DMS153 (cell line): ENCODE measurements at regions not wholly inside any gene's neighbourhood (a gene's known extent, or its start where the extent isn't known, plus 50 kb on each side); places are given as distances from the start of the nearest gene placed in this dataset.

Experiments
- DNase-seq: peaks from one replicate; lab custom pipeline; 2025; lab: John Stamatoyannopoulos, UW

GRCh38 chr11:79906164-79906563 is 465.3 kb upstream of the TENM4 start:
- no peak for DNase-seq

GRCh38 chr11:79902493-79902892 is 461.7 kb upstream of the TENM4 start:
- DNase-seq, result no peak

- DNase-seq, result no peak
These were observed 457.1 kb upstream of the TENM4 start for GRCh38 chr11:79897896-79898295.

GRCh38 chr11:79896258-79896657 is 455.4 kb upstream of the TENM4 start:
- DNase-seq, result no peak

- DNase-seq, result no peak
These were observed 453.3 kb upstream of the TENM4 start for GRCh38 chr11:79894111-79894510.

GRCh38 chr11:79890272-79890671 is 449.4 kb upstream of the TENM4 start:
- DNase-seq, result no peak

- peak; percentile 65 for DNase-seq
These were observed 424.1 kb upstream of the TENM4 start for GRCh38 chr11:79864882-79865281.

- DNase-seq, result peak; percentile 43
These were observed 419.5 kb upstream of the TENM4 start for GRCh38 chr11:79860336-79860735.

GRCh38 chr11:79857377-79858214 is 416.8 kb upstream of the TENM4 start:
- DNase-seq, result no peak

- no peak for DNase-seq
These were observed 411.3 kb upstream of the TENM4 start for GRCh38 chr11:79852176-79852575.

- no peak for DNase-seq
These were observed 404.3 kb upstream of the TENM4 start for GRCh38 chr11:79845002-79845709.

- DNase-seq, result no peak
These were observed 393.2 kb upstream of the TENM4 start for GRCh38 chr11:79834015-79834414.

GRCh38 chr11:79830446-79830845 is 389.6 kb upstream of the TENM4 start:
- DNase-seq, result no peak

GRCh38 chr11:79829891-79830290 is 389.1 kb upstream of the TENM4 start:
- no peak for DNase-seq

- DNase-seq, result no peak
These were observed 381.9 kb upstream of the TENM4 start for GRCh38 chr11:79822766-79823165.

GRCh38 chr11:79813551-79813950 is 372.7 kb upstream of the TENM4 start:
- no peak for DNase-seq

- no peak for DNase-seq
These were observed 368.7 kb upstream of the TENM4 start for GRCh38 chr11:79809487-79809886.

GRCh38 chr11:79807506-79807905 is 366.7 kb upstream of the TENM4 start:
- no peak for DNase-seq

- no peak for DNase-seq
These were observed 355.9 kb upstream of the TENM4 start for GRCh38 chr11:79796704-79797103.

GRCh38 chr11:79794484-79795393 is 353.9 kb upstream of the TENM4 start:
- peak; percentile 2 for DNase-seq

- no peak for DNase-seq
These were observed 353.2 kb upstream of the TENM4 start for GRCh38 chr11:79794057-79794456.

- no peak for DNase-seq
These were observed 346.1 kb upstream of the TENM4 start for GRCh38 chr11:79786961-79787360.
